Jurkat, Clone E6-1 (cell line): ENCODE measurements at regions not wholly inside any gene's neighbourhood (a gene's known extent, or its start where the extent isn't known, plus 50 kb on each side); places are given as distances from the start of the nearest gene placed in this dataset.
"Not testable (repeated sequence)": the region's sequence is repeated elsewhere in the genome, so short reads cannot be mapped to it uniquely, and the experiment has no call there.

ENCODE experiments used
- DNase-seq: peaks from one replicate; pipeline ENCODE4 v3.0.0-alpha.2; 2011; ENCODE audit warnings: low read depth, low spot score
- H3K4me3 ChIP-seq: 2 replicates; pipeline ENCODE4 v1.5.1; 2011; ENCODE audit warnings: mild to moderate bottlenecking, low read length, control low read depth, moderate library complexity

GRCh38 chr13:37479916-37480315, 118.7 kb downstream of the POSTN start:
- DNase-seq = no peak
- H3K4me3 ChIP-seq = no peak overlapping the region

GRCh38 chr13:37476874-37477273, 121.7 kb downstream of the POSTN start:
- no peak for DNase-seq

GRCh38 chr13:37475966-37476365, 122.6 kb downstream of the POSTN start:
- DNase-seq = no peak
- no peak overlapping the region for H3K4me3 ChIP-seq

More at GRCh38 chr13:37476874-37477273, 121.7 kb downstream of the POSTN start:
- H3K4me3 ChIP-seq = no peak overlapping the region

GRCh38 chr13:37475151-37475550, 123.4 kb downstream of the POSTN start:
- no peak for DNase-seq
- H3K4me3 ChIP-seq = no peak overlapping the region

GRCh38 chr13:37473035-37473434, 125.5 kb downstream of the POSTN start:
- H3K4me3 ChIP-seq = no peak overlapping the region
- no peak for DNase-seq

GRCh38 chr13:37472266-37472665, 126.3 kb downstream of the POSTN start:
- DNase-seq = not testable (repeated sequence)

GRCh38 chr13:37460166-37460565, 138.4 kb downstream of the POSTN start:
- no peak overlapping the region for H3K4me3 ChIP-seq
- DNase-seq = no peak

More at GRCh38 chr13:37472266-37472665, 126.3 kb downstream of the POSTN start:
- not testable (repeated sequence) for H3K4me3 ChIP-seq

- no peak overlapping the region for H3K4me3 ChIP-seq
- no peak for DNase-seq
Observed at GRCh38 chr13:37457612-37458011, 141.0 kb downstream of the POSTN start.

GRCh38 chr13:37456506-37456905, 142.1 kb downstream of the POSTN start:
- H3K4me3 ChIP-seq = no peak overlapping the region
- no peak for DNase-seq

GRCh38 chr13:37456041-37456440, 142.5 kb downstream of the POSTN start:
- H3K4me3 ChIP-seq = no peak overlapping the region
- no peak for DNase-seq

GRCh38 chr13:37453246-37453645, 145.3 kb downstream of the POSTN start:
- no peak overlapping the region for H3K4me3 ChIP-seq
- DNase-seq = no peak

GRCh38 chr13:37450276-37450675, 148.3 kb downstream of the POSTN start:
- no peak for DNase-seq
- H3K4me3 ChIP-seq = no peak overlapping the region

GRCh38 chr13:37448153-37448552, 150.4 kb downstream of the POSTN start:
- H3K4me3 ChIP-seq = no peak overlapping the region
- no peak for DNase-seq

GRCh38 chr13:37446503-37446902, 152.1 kb downstream of the POSTN start:
- no peak for DNase-seq
- no peak overlapping the region for H3K4me3 ChIP-seq

GRCh38 chr13:37443538-37443937, 155.0 kb downstream of the POSTN start:
- DNase-seq = no peak
- H3K4me3 ChIP-seq = no peak overlapping the region

- DNase-seq = no peak
- no peak overlapping the region for H3K4me3 ChIP-seq
Observed at GRCh38 chr13:37442996-37443395, 155.6 kb downstream of the POSTN start.

GRCh38 chr13:37435881-37436280, 162.7 kb downstream of the POSTN start:
- no peak overlapping the region for H3K4me3 ChIP-seq
- no peak for DNase-seq

- no peak overlapping the region for H3K4me3 ChIP-seq
- no peak for DNase-seq
Observed at GRCh38 chr13:37433086-37433485, 165.5 kb downstream of the POSTN start.

- H3K4me3 ChIP-seq = no peak overlapping the region
- DNase-seq = no peak
Observed at GRCh38 chr13:37429976-37430375, 168.6 kb downstream of the POSTN start.

GRCh38 chr13:37427843-37428494, 170.6 kb downstream of the POSTN start:
- DNase-seq = peak; percentile 4
- H3K4me3 ChIP-seq = no peak overlapping the region

- no peak overlapping the region for H3K4me3 ChIP-seq
- no peak for DNase-seq
Observed at GRCh38 chr13:37418490-37418889, 180.1 kb downstream of the POSTN start.
